HepG2 (cell line): ENCODE measurements at regions not wholly inside any gene's neighbourhood (a gene's known extent, or its start where the extent isn't known, plus 50 kb on each side); places are given as distances from the start of the nearest gene placed in this dataset.
A peak's percentile ranks its signal among the peaks of the same experiment; 100 is the strongest.

ENCODE experiments used
- ATAC-seq: fragments of 200-7000 bp; cut with Tn5 transposase; 3 replicates; pipeline ENCODE4 v1.9.1; 2020; ENCODE audit warnings: mild to moderate bottlenecking, moderate library complexity
- BruUV-seq: library from RNA; stranded (reverse); fragments of 400-500 nt; replicated peaks from 2 replicates; lab custom pipeline; 2021; lab: Mats Ljungman, UMichigan
- CTCF ChIA-PET: fragments of 300-600 bp; formaldehyde crosslinking; extraction: SDS; loops from one replicate; lab custom pipeline; 2021; ENCODE audit warnings: low total read pairs, inconsistent platforms, low intra/inter-chr PET ratio; lab: Yijun Ruan, JAX
- POLR2A ChIA-PET: fragments of 350-600 bp; sonication (Branson Sonifier 250); formaldehyde crosslinking; loops from one replicate; lab custom pipeline; 2020; ENCODE audit warnings: antibody characterized with exemption, inconsistent platforms; lab: Yijun Ruan, JAX
- DNase-seq: peaks from one replicate; pipeline ENCODE4 v3.0.0-alpha.2; 2015; ENCODE audit warnings: low spot score
- FAIRE-seq: peaks from 3 replicates; lab custom pipeline; 2011; peaks lifted over from hg19 to GRCh38; lab: Jason Lieb, UNC
- H2AFZ ChIP-seq: one replicate; pipeline ENCODE4 v1.6.1; 2011; ENCODE audit warnings: low read length, inconsistent platforms
- H3K27ac ChIP-seq: fragments of 300-600 bp; 3 replicates; pipeline ENCODE4 v1.8.0; 2011; ENCODE audit warnings: mixed run types, mild to moderate bottlenecking, mixed read lengths, low read length, inconsistent platforms; ENCODE audit not compliant: insufficient read depth; ENCODE audit errors: extremely low read length
- H3K27me3 ChIP-seq, 2 experiments: fragments of 200-600 bp in 1 of 2; 2 replicates in 1 of 2; 3 replicates in 1 of 2; pipeline versions ENCODE4 v1.6.0 to v1.8.0; 2011; ENCODE audit warnings: low read length in 2 of 2, mild to moderate bottlenecking in 2 of 2, moderate library complexity in 2 of 2, inconsistent platforms in 1 of 2; ENCODE audit not compliant: insufficient read depth in 2 of 2, control insufficient read depth in 1 of 2
- H3K36me3 ChIP-seq, 2 experiments: fragments of 200-600 bp in 1 of 2; replicated peaks in 1 of 2; 2 replicates in 1 of 2; 3 replicates in 1 of 2; pipeline versions ENCODE4 v1.5.1 to v1.8.0; 2011; ENCODE audit warnings: low read length in 2 of 2, inconsistent platforms in 1 of 2; ENCODE audit not compliant: insufficient read depth in 2 of 2, control insufficient read depth in 1 of 2
- H3K4me1 ChIP-seq: 2 replicates; pipeline ENCODE4 v1.5.1; 2012; ENCODE audit warnings: low read length, inconsistent platforms; ENCODE audit not compliant: insufficient read depth
- H3K4me2 ChIP-seq: 2 replicates; pipeline ENCODE4 v1.6.0; 2011; ENCODE audit warnings: low read depth, low read length, inconsistent platforms
- H3K4me3 ChIP-seq, 3 experiments: fragments of 200-600 bp in 1 of 3; sonication (generic), shearing (Covaris generic) in 1 of 3; replicated peaks in 1 of 3; 2 replicates each; pipeline ENCODE4 v1.5.1; 2011 to 2016; ENCODE audit warnings: low read length in 3 of 3, inconsistent platforms in 2 of 3, low read depth in 2 of 3, mild to moderate bottlenecking in 2 of 3, control low read depth in 1 of 3, mixed read lengths in 1 of 3; ENCODE audit not compliant: insufficient read depth in 1 of 3
- H3K79me2 ChIP-seq: one replicate; pipeline ENCODE4 v1.6.1; 2011; ENCODE audit warnings: low read length, inconsistent platforms; ENCODE audit not compliant: insufficient read depth
- H3K9ac ChIP-seq: 2 replicates; pipeline ENCODE4 v1.6.0; 2011; ENCODE audit warnings: mild to moderate bottlenecking, low read depth, low read length, inconsistent platforms; ENCODE audit not compliant: insufficient read depth
- H3K9me3 ChIP-seq: 2 replicates; pipeline ENCODE4 v1.5.1; 2012; ENCODE audit warnings: mild to moderate bottlenecking, low read length
- H4K20me1 ChIP-seq: 2 replicates; pipeline ENCODE4 v1.6.0; 2011; ENCODE audit warnings: inconsistent platforms, mild to moderate bottlenecking, low read length, moderate library complexity; ENCODE audit not compliant: insufficient read depth
- ATF7 ChIP-seq, 2 experiments: fragments of 450-650 bp in 1 of 2; sonication (generic) in 1 of 2; formaldehyde crosslinking in 1 of 2; IDR thresholded peaks; 2 replicates each; pipeline versions ENCODE4 v1.4.0 to v1.6.1; 2016 to 2020; ENCODE audit warnings: antibody characterized with exemption in 1 of 2, mild to moderate bottlenecking in 1 of 2, missing genetic modification reagents in 1 of 2
- FOXM1 ChIP-seq: sonication (generic); formaldehyde crosslinking; IDR thresholded peaks from 2 replicates; pipeline ENCODE4 v1.5.0; 2020; ENCODE audit warnings: missing genetic modification reagents
- GABPB1 ChIP-seq: IDR thresholded peaks from 2 replicates; pipeline ENCODE4 v1.6.1; 2016; ENCODE audit warnings: mild to moderate bottlenecking, missing genetic modification reagents, moderate library complexity, missing compliant biosample characterization
- GLI4 ChIP-seq: sonication (generic); formaldehyde crosslinking; IDR thresholded peaks from 2 replicates; pipeline ENCODE4 v1.5.1; 2020; ENCODE audit warnings: missing genetic modification reagents, mild to moderate bottlenecking, moderate library complexity, borderline replicate concordance
- MEF2D ChIP-seq: sonication (generic); formaldehyde crosslinking; IDR thresholded peaks from 2 replicates; pipeline ENCODE4 v1.5.1; 2020; ENCODE audit warnings: mild to moderate bottlenecking, missing genetic modification reagents
- TEAD2 ChIP-seq: sonication (generic); formaldehyde crosslinking; IDR thresholded peaks from 2 replicates; pipeline ENCODE4 v1.9.0; 2021; ENCODE audit warnings: missing genetic modification reagents
- ZFY ChIP-seq: sonication (generic); formaldehyde crosslinking; IDR thresholded peaks from 2 replicates; pipeline ENCODE4 v1.4.0; 2020; ENCODE audit warnings: missing genetic modification reagents
- ZNF12 ChIP-seq: sonication (generic); formaldehyde crosslinking; IDR thresholded peaks from 2 replicates; pipeline ENCODE4 v1.5.0; 2020; ENCODE audit warnings: missing genetic modification reagents
- ZNF256 ChIP-seq: sonication (generic); formaldehyde crosslinking; conservative IDR thresholded peaks from 2 replicates; pipeline ENCODE4 v1.4.0; 2020; ENCODE audit warnings: missing genetic modification reagents
- ZNF547 ChIP-seq: sonication (generic); formaldehyde crosslinking; IDR thresholded peaks from 2 replicates; pipeline ENCODE4 v1.5.1; 2020; ENCODE audit warnings: mild to moderate bottlenecking, missing genetic modification reagents
- WGBS: methylation state at CpG from one replicate; pipeline ENCODE4 v1.1.6; 2017; ENCODE audit warnings: low lambda C conversion rate; 5-methylcytosine and 5-hydroxymethylcytosine counted together
- in situ Hi-C: cut with HindIII; loops from 2 replicates; pipeline ENCODE4 v1.10.0; 2017; ENCODE audit warnings: low pct_unique_long_range_greater_than_20kb; ENCODE audit not compliant: extremely low pct_ligation_motif_present
- intact Hi-C: fragments of 100-400 bp; cut with micrococcal nuclease; formaldehyde crosslinking; loops from one replicate; pipeline ENCODE4 v1.10.0; 2022; ENCODE audit not compliant: unreplicated experiment
- TF ChIP-seq, protein P1 (sequence below): IDR thresholded peaks from 2 replicates; pipeline ENCODE4 v1.6.1; 2018; ENCODE audit warnings: missing genetic modification reagents, mild to moderate bottlenecking, missing compliant biosample characterization
- TF ChIP-seq, protein P2 (sequence below): sonication (generic); formaldehyde crosslinking; IDR thresholded peaks from 2 replicates; pipeline ENCODE4 v1.4.0; 2020; ENCODE audit warnings: missing genetic modification reagents

DNA sequence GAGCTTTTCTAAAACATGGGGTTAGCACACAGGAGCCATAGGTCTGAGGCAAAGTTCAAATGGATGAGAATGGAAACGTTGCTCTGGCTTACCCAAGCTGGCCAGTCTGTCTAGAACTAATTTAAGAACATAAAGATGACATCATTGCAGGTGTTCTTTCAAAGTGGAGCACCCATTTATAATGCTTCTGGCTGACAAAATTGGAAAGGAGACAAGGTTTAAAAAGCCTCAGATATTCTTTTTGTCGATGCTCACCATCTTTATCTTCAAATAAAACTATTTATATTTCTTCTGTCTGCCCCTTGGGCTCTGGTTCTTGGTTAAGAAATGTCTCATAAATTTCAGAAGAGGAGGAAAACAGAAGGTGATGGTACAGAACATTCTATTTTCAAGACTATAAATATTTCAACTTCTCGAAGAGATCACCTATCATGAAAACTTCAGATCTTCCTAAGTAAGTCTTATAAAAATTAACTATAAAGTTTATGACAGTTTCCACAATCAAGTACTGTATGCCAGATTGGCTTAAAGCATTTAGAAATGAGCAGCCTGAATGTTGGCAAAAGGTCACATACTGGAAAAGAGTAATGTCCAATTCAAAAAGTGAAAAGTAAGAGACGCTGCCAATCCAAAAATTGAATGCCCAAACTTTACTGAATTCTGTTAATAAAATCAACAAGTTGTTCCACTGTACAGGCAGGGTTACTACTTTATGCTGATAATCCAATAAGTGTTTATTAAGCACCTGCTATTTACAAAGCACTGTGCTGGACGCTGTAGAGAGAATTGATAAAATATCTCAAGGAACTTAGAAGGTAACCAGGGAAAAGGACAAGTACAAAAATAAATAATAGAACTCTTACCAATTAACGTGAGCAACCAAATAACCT lies 92.0 kb downstream of the ETS2 start:
- H3K4me3 ChIP-seq, result no peak overlapping the region
- H2AFZ ChIP-seq, result no peak overlapping the region
- H3K9ac ChIP-seq, result no peak overlapping the region
- no peak for DNase-seq
- no peaks in the 10 kb centered on the region for H3K9me3 ChIP-seq
- POLR2A ChIA-PET, result no interaction called here
- ATAC-seq, result no peak
- H3K4me1 ChIP-seq, result no peaks in the 10 kb centered on the region
- no peaks in the 10 kb centered on the region for H3K36me3 ChIP-seq
- TF ChIP-seq ATF7 (IDR thresholded peaks at IDR 0.05) (peak; percentile 67), ATF7 (CRISPR knock-in tag; IDR thresholded peaks at IDR 0.05) (no peak), GLI4 (CRISPR knock-in tag) (no peak)
- no TSS peak for BruUV-seq
- CTCF ChIA-PET, result no interaction called here
- 47% methylated on average over 6 of the region's 6 CpGs for WGBS
- no peak overlapping the region for H3K27ac ChIP-seq
- H3K4me2 ChIP-seq, result no peak overlapping the region
- no peaks in the 10 kb centered on the region for H3K27me3 ChIP-seq
- no peaks in the 10 kb centered on the region for H3K79me2 ChIP-seq
- intact Hi-C loops (no loop called here), in situ Hi-C loops (no loop called here)
- no peaks in the 10 kb centered on the region for H4K20me1 ChIP-seq
- no peak for FAIRE-seq

DNA sequence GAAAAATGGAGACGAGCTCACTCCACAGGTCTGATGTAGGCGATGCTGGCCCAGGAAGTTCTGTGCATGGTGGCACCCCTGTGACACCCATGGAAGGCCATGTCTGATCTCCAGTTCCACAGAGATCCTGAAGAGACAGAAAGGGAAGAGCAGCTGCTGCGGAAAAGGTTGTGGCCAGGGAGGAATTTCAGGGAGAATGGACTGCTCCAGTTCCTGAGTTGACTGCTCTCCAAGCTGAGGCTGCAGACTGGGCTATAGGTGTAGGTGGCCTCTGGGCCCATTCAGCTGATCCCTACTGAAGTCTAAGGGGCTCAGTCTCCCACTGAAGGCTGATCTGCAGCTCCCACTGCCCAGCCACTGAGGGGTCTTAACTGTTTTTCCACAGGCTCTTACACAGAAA lies 89.2 kb downstream of the ETS2 start:
- Histone ChIP-seq H2AFZ (no peak overlapping the region), H3K9ac (no peak overlapping the region), H3K27ac (no peak overlapping the region), H4K20me1 (no peaks in the 10 kb centered on the region), H3K36me3 (no peaks in the 10 kb centered on the region), H3K4me1 (peaks cover 10% of the 10 kb centered on the region), H3K79me2 (no peaks in the 10 kb centered on the region), H3K9me3 (no peaks in the 10 kb centered on the region), H3K27me3 (no peaks in the 10 kb centered on the region), H3K4me3 (no peak overlapping the region), H3K4me2 (no peak overlapping the region)
- in situ Hi-C loops (no loop called here), intact Hi-C loops (no loop called here)
- TF ChIP-seq, protein P1, sequence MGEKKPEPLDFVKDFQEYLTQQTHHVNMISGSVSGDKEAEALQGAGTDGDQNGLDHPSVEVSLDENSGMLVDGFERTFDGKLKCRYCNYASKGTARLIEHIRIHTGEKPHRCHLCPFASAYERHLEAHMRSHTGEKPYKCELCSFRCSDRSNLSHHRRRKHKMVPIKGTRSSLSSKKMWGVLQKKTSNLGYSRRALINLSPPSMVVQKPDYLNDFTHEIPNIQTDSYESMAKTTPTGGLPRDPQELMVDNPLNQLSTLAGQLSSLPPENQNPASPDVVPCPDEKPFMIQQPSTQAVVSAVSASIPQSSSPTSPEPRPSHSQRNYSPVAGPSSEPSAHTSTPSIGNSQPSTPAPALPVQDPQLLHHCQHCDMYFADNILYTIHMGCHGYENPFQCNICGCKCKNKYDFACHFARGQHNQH (CRISPR knock-in tag), result no peak
- no peak for TF ChIP-seq GABPB1 (CRISPR knock-in tag)
- TF ChIP-seq MEF2D (CRISPR knock-in tag), result no peak
- TF ChIP-seq ZNF256 (CRISPR knock-in tag), result no peak
- TF ChIP-seq ZNF12, result no peak
- no peak for TF ChIP-seq TEAD2
- no peak for TF ChIP-seq FOXM1 (CRISPR knock-in tag)
- TF ChIP-seq, protein P2, sequence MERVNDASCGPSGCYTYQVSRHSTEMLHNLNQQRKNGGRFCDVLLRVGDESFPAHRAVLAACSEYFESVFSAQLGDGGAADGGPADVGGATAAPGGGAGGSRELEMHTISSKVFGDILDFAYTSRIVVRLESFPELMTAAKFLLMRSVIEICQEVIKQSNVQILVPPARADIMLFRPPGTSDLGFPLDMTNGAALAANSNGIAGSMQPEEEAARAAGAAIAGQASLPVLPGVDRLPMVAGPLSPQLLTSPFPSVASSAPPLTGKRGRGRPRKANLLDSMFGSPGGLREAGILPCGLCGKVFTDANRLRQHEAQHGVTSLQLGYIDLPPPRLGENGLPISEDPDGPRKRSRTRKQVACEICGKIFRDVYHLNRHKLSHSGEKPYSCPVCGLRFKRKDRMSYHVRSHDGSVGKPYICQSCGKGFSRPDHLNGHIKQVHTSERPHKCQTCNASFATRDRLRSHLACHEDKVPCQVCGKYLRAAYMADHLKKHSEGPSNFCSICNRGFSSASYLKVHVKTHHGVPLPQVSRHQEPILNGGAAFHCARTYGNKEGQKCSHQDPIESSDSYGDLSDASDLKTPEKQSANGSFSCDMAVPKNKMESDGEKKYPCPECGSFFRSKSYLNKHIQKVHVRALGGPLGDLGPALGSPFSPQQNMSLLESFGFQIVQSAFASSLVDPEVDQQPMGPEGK (CRISPR knock-in tag), result no peak
- TF ChIP-seq ZFY (CRISPR knock-in tag), result no peak
- TF ChIP-seq ZNF547 (CRISPR knock-in tag), result no peak
- FAIRE-seq (no peak), ATAC-seq (no peak), DNase-seq (no peak)
- ChIA-PET POLR2A (no interaction called here), CTCF (no interaction called here)
- no TSS peak for BruUV-seq
- 68% methylated on average over 3 of the region's 3 CpGs for WGBS
